SK-N-MC (cell line): ENCODE measurements at regions not wholly inside any gene's neighbourhood (a gene's known extent, or its start where the extent isn't known, plus 50 kb on each side); places are given as distances from the start of the nearest gene placed in this dataset.

ENCODE experiments used
- EZH2 ChIP-seq: fragments of 200-600 bp; sonication (generic); IDR thresholded peaks from one replicate; pipeline ENCODE4 v1.6.1; 2017; ENCODE audit warnings: antibody characterized with exemption
- FOXP2 ChIP-seq: optimal IDR thresholded peaks from 2 replicates; pipeline ENCODE3; 2011; ENCODE audit warnings: mild to moderate bottlenecking, moderate library complexity; ENCODE audit not compliant: insufficient read depth; ENCODE audit errors: extremely low read length, control extremely low read depth
- POLR2AphosphoS5 ChIP-seq: IDR thresholded peaks from 2 replicates; pipeline ENCODE4 v1.6.1; 2012; ENCODE audit warnings: mild to moderate bottlenecking, low read depth, low read length, borderline replicate concordance

- no peak for TF ChIP-seq EZH2
- no peak for TF ChIP-seq POLR2AphosphoS5
- no peak for TF ChIP-seq FOXP2
Observed at GRCh38 chr3:80929576-80929975, 831.9 kb downstream of the GBE1 start.
